CD4-positive, alpha-beta memory T cell (primary cell): ENCODE measurements at regions not wholly inside any gene's neighbourhood (a gene's known extent, or its start where the extent isn't known, plus 50 kb on each side); places are given as distances from the start of the nearest gene placed in this dataset.

ENCODE experiments used
- CTCF ChIA-PET: fragments of 350-600 bp; sonication (Branson Sonifier 250); formaldehyde crosslinking; loops from one replicate; lab custom pipeline; 2021; ENCODE audit warnings: inconsistent platforms; ENCODE audit not compliant: partially characterized antibody; lab: Charles Lee
- POLR2A ChIA-PET: fragments of 350-600 bp; sonication (Branson Sonifier 250); formaldehyde crosslinking; loops from one replicate; lab custom pipeline; 2021; ENCODE audit not compliant: partially characterized antibody; lab: Charles Lee
- DNase-seq, 5 donors: peaks; one replicate each; pipeline versions ENCODE4 v3.0.0 to v3.0.0-alpha.2; 2020 to 2022; ENCODE audit warnings: mixed read lengths in 1 of 5
- H3K27ac ChIP-seq: one replicate; pipeline ENCODE4 v1.7.0; 2013; ENCODE audit warnings: low read depth, low read length
- H3K27me3 ChIP-seq: 2 replicates; pipeline ENCODE4 v1.7.0; 2013; ENCODE audit warnings: mild to moderate bottlenecking, low read length, moderate library complexity; ENCODE audit not compliant: insufficient read depth
- H3K36me3 ChIP-seq: 2 replicates; pipeline ENCODE4 v1.7.0; 2013; ENCODE audit warnings: mild to moderate bottlenecking, low read length, moderate library complexity; ENCODE audit not compliant: insufficient read depth
- H3K4me1 ChIP-seq: 2 replicates; pipeline ENCODE4 v1.7.0; 2013; ENCODE audit warnings: mild to moderate bottlenecking, low read length, moderate library complexity; ENCODE audit not compliant: insufficient read depth
- H3K4me3 ChIP-seq, 2 donors: one replicate each; pipeline ENCODE4 v1.7.0; 2013; ENCODE audit warnings: low read length in 2 of 2, mild to moderate bottlenecking in 1 of 2
- H3K9me3 ChIP-seq, 2 donors: one replicate each; pipeline ENCODE4 v1.7.0; 2013; ENCODE audit warnings: low read length in 2 of 2, control low read depth in 1 of 2; ENCODE audit not compliant: control insufficient read depth in 1 of 2
- H3K27ac Mint-ChIP-seq, 7 donors: one replicate each; pipeline ENCODE4 v1.8.0; 2020 to 2021; ENCODE audit warnings: mixed read lengths in 7 of 7, mild to moderate bottlenecking in 6 of 7, inconsistent platforms in 3 of 7, moderate library complexity in 3 of 7
- H3K27me3 Mint-ChIP-seq, 2 donors: one replicate each; pipeline ENCODE4 v1.8.0; 2020 to 2021; ENCODE audit warnings: mixed read lengths in 2 of 2
- H3K36me3 Mint-ChIP-seq, 2 donors: one replicate each; pipeline ENCODE4 v1.8.0; 2020 to 2021; ENCODE audit warnings: mixed read lengths in 2 of 2, inconsistent platforms in 1 of 2, mild to moderate bottlenecking in 1 of 2
- H3K4me1 Mint-ChIP-seq, 4 donors: one replicate each; pipeline ENCODE4 v1.8.0; 2020 to 2021; ENCODE audit warnings: mixed read lengths in 4 of 4, mild to moderate bottlenecking in 1 of 4
- H3K4me3 Mint-ChIP-seq, 8 donors: one replicate each; pipeline ENCODE4 v1.8.0; 2020 to 2021; ENCODE audit warnings: mixed read lengths in 8 of 8, mild to moderate bottlenecking in 7 of 8, moderate library complexity in 6 of 8, inconsistent platforms in 3 of 8
- H3K9me3 Mint-ChIP-seq, 8 donors: one replicate each; pipeline ENCODE4 v1.8.0; 2020 to 2021; ENCODE audit warnings: mixed read lengths in 8 of 8, mild to moderate bottlenecking in 5 of 8, inconsistent platforms in 3 of 8, moderate library complexity in 1 of 8
- intact Hi-C: fragments of 100-400 bp; cut with micrococcal nuclease; formaldehyde crosslinking; loops from one replicate; pipeline ENCODE4 v1.15.1; 2023

DNA sequence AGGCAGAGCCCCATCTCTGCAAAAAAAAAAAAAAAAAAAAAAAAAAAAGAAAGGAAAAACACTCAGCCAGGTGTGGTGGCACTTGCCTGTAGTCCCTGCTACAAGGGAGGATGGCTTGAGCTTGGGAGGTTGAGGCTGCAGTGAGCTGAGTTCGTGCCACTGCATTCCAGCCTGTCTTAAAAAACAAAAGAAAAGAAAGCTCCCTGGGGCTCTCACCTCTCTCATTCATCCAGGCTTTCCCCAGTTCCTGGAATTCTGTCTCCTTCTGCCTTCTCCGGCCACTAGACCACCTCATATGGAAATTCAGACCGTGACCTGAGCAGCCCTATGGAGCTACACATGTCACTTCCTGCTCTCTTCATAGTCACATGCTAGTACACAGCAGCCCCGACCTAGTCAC lies 101.1 kb upstream of the TAB2 start:
- H3K4me3 ChIP-seq, result no peak overlapping the region
- ChIA-PET POLR2A (interaction anchor here (0.8 to 5.8 kb wide), 3 partner anchors 16 to 100 kb away, joined by 3 to 29 read pairs (median 9); partner anchors contain the start of gene TAB2), CTCF (interaction anchor here (1.2 to 1.4 kb wide), 2 partner anchors 106 to 121 kb away, joined by 3 to 5 read pairs; no protein-coding TSS in a partner anchor)
- Mint-ChIP-seq H3K27ac (peak overlapping the region in 6 of 7 donors; percentile 19 to 84 (median 67)), H3K9me3 (peaks cover 0 to 3% (median 0%) of the 10 kb centered on the region in 8 donors), H3K4me3 (no peak overlapping the region), H3K27me3 (no peaks in the 10 kb centered on the region), H3K36me3 (peaks cover 2 to 12% of the 10 kb centered on the region in 2 donors), H3K4me1 (peaks cover 7 to 32% (median 17%) of the 10 kb centered on the region in 4 donors)
- no peak overlapping the region for H3K27ac ChIP-seq
- DNase-seq, result no peak
- intact Hi-C loops, result loop anchor here (2.0 kb wide), 1 partner anchor 14 kb away; no protein-coding TSS in a partner anchor
- H3K4me1 ChIP-seq, result peaks cover 33% of the 10 kb centered on the region
- H3K36me3 ChIP-seq, result no peaks in the 10 kb centered on the region
- no peaks in the 10 kb centered on the region for H3K27me3 ChIP-seq
- H3K9me3 ChIP-seq, result no peaks in the 10 kb centered on the region

DNA sequence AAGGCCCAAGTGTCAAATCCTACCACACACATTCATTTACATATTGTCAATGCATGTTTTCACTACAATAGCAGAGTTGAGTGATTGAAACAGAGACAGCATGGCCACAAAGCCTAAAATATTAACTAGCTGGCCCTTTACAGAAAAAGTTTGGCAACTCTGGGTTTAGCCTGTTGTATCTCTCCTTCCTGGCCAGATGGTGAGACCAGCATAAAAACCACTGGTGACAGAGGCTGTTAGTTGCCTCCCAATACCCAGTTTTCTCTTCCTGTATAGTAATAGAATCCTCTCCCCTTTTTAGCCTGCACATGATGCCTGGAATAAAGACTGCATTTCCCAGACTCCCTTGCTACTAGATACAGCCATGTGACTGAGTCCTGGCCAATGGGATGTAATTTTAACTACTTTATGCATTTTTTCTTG lies 100.0 kb upstream of the TAB2 start:
- H3K36me3 ChIP-seq, result no peaks in the 10 kb centered on the region
- ChIA-PET POLR2A (interaction anchor here (1.6 kb wide), 1 partner anchor 100 kb away, joined by 4 read pairs; the partner anchor contains the start of gene TAB2), CTCF (interaction anchor here (0.9 to 1.2 kb wide), 2 partner anchors 8 to 122 kb away, joined by 3 to 5 read pairs; no protein-coding TSS in a partner anchor)
- H3K9me3 ChIP-seq, result no peaks in the 10 kb centered on the region
- H3K4me3 ChIP-seq, result no peak overlapping the region
- no peak overlapping the region for H3K27ac ChIP-seq
- H3K4me1 Mint-ChIP-seq, result peaks cover 7 to 25% (median 17%) of the 10 kb centered on the region in 4 donors
- intact Hi-C loops, result loop anchor here (2.0 kb wide), 1 partner anchor 15 kb away; no protein-coding TSS in a partner anchor
- no peaks in the 10 kb centered on the region for H3K27me3 Mint-ChIP-seq
- H3K4me1 ChIP-seq, result peaks cover 24% of the 10 kb centered on the region
- peaks cover 3 to 14% of the 10 kb centered on the region in 2 donors for H3K36me3 Mint-ChIP-seq
- H3K4me3 Mint-ChIP-seq, result no peak overlapping the region
- H3K27ac Mint-ChIP-seq, result peak overlapping the region in 3 of 7 donors; percentile 1 to 13 (median 12)
- no peaks in the 10 kb centered on the region for H3K27me3 ChIP-seq
- DNase-seq, result peak in 1 of 5 donors; percentile 11
- peaks cover 0 to 3% (median 0%) of the 10 kb centered on the region in 8 donors for H3K9me3 Mint-ChIP-seq

- Mint-ChIP-seq H3K4me3 (peak overlapping the region in 1 of 8 donors; percentile 26), H3K27me3 (no peaks in the 10 kb centered on the region), H3K4me1 (peaks cover 7 to 27% (median 20%) of the 10 kb centered on the region in 4 donors), H3K9me3 (peaks cover 0 to 3% (median 0%) of the 10 kb centered on the region in 8 donors), H3K27ac (peak overlapping the region in 5 of 7 donors; percentile 5 to 77 (median 47)), H3K36me3 (peaks cover 3 to 14% of the 10 kb centered on the region in 2 donors)
- Histone ChIP-seq H3K27me3 (no peaks in the 10 kb centered on the region), H3K9me3 (no peaks in the 10 kb centered on the region), H3K36me3 (no peaks in the 10 kb centered on the region), H3K4me1 (peaks cover 14% of the 10 kb centered on the region), H3K27ac (no peak overlapping the region), H3K4me3 (no peak overlapping the region)
- ChIA-PET POLR2A (interaction anchor here (1.3 to 1.6 kb wide), 2 partner anchors 14 to 99 kb away, joined by 4 read pairs; partner anchors contain the start of gene TAB2), CTCF (no interaction called here)
- intact Hi-C loops, result no loop called here
- DNase-seq, result no peak
Measured at GRCh38 chr6:149218471-149218870, 99.0 kb upstream of the TAB2 start.

GRCh38 chr6:149218915-149219314 lies 98.6 kb upstream of the TAB2 start:
- Histone ChIP-seq H3K9me3 (no peaks in the 10 kb centered on the region), H3K4me3 (no peak overlapping the region), H3K27me3 (no peaks in the 10 kb centered on the region), H3K4me1 (peaks cover 11% of the 10 kb centered on the region), H3K36me3 (no peaks in the 10 kb centered on the region), H3K27ac (no peak overlapping the region)
- CTCF ChIA-PET, result no interaction called here
- peak overlapping the region in 5 of 7 donors; percentile 5 to 77 (median 47) for H3K27ac Mint-ChIP-seq
- peaks cover 8 to 31% (median 21%) of the 10 kb centered on the region in 4 donors for H3K4me1 Mint-ChIP-seq
- H3K27me3 Mint-ChIP-seq, result no peaks in the 10 kb centered on the region
- POLR2A ChIA-PET, result interaction anchor here (1.3 kb wide), 1 partner anchor 14 kb away, joined by 4 read pairs; no protein-coding TSS in a partner anchor
- peaks cover 3 to 14% of the 10 kb centered on the region in 2 donors for H3K36me3 Mint-ChIP-seq
- no peak for DNase-seq
- H3K4me3 Mint-ChIP-seq, result no peak overlapping the region
- H3K9me3 Mint-ChIP-seq, result peaks cover 0 to 3% (median 0%) of the 10 kb centered on the region in 8 donors
- intact Hi-C loops, result no loop called here

- Histone ChIP-seq H3K27me3 (no peaks in the 10 kb centered on the region), H3K9me3 (no peaks in the 10 kb centered on the region), H3K27ac (no peak overlapping the region), H3K4me3 (no peak overlapping the region), H3K4me1 (peaks cover 6% of the 10 kb centered on the region), H3K36me3 (no peaks in the 10 kb centered on the region)
- Mint-ChIP-seq H3K27ac (peak overlapping the region in 1 of 7 donors; percentile 14), H3K4me3 (no peak overlapping the region), H3K9me3 (peaks cover 0 to 3% (median 0%) of the 10 kb centered on the region in 8 donors), H3K27me3 (no peaks in the 10 kb centered on the region), H3K4me1 (peaks cover 11 to 33% (median 23%) of the 10 kb centered on the region in 4 donors), H3K36me3 (peaks cover 3 to 14% of the 10 kb centered on the region in 2 donors)
- ChIA-PET POLR2A (no interaction called here), CTCF (no interaction called here)
- DNase-seq, result no peak
- intact Hi-C loops, result no loop called here
Measured at GRCh38 chr6:149220882-149221773, 96.4 kb upstream of the TAB2 start.

DNA sequence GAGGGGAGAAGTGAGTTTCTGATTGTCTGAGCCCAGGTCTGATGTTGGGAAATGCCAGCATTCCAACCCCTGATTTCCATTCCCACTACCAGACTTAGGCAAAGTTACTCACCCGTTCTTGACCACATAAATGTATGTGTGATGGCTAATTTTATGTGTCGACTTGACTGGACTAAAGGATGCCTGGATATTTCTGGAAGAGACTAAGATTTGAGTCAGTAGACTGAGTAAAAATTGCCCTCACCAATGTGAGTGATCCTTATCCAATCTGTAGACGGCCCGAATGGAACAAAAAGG lies 95.8 kb upstream of the TAB2 start:
- Mint-ChIP-seq H3K27me3 (no peaks in the 10 kb centered on the region), H3K27ac (no peak overlapping the region), H3K4me1 (peaks cover 12 to 33% (median 21%) of the 10 kb centered on the region in 4 donors), H3K4me3 (no peak overlapping the region), H3K36me3 (peaks cover 3 to 19% of the 10 kb centered on the region in 2 donors), H3K9me3 (peaks cover 0 to 3% (median 0%) of the 10 kb centered on the region in 8 donors)
- DNase-seq, result no peak
- no peaks in the 10 kb centered on the region for H3K27me3 ChIP-seq
- no peaks in the 10 kb centered on the region for H3K36me3 ChIP-seq
- intact Hi-C loops, result no loop called here
- ChIA-PET CTCF (no interaction called here), POLR2A (no interaction called here)
- no peak overlapping the region for H3K4me3 ChIP-seq
- no peaks in the 10 kb centered on the region for H3K9me3 ChIP-seq
- H3K27ac ChIP-seq, result no peak overlapping the region
- H3K4me1 ChIP-seq, result peaks cover 6% of the 10 kb centered on the region
